ENCODE measurements at regions not wholly inside any gene's neighbourhood (a gene's known extent, or its start where the extent isn't known, plus 50 kb on each side); places are given as distances from the start of the nearest gene placed in this dataset.
A peak's percentile ranks its signal among the peaks of the same experiment; 100 is the strongest.

DNA sequence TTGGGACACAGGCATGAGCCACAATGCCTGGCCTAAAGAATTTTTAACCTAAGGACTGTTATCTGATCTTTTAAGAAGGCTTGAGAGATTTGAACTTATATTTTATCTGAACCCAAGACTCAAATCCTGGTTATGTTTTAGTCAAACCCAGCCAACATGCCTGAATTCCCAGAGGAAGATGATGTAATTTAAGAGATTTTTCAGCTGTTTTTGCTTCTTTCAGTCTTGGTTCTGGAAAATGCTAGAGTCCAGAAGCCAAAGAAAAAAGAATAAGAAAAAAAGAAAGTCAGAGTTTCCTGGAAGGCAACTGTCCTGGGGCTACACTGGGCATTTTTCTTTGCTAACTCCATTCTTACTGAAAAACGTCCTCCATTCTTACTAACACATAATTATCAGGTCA lies 85.8 kb downstream of the SNX18 start:
- DNase-seq: no peak
- no peak overlapping the region for H3K4me3 ChIP-seq
- 45 to 48% methylated on average over 1 of the region's 1 CpG for WGBS, 2 donors
- H3K27me3 ChIP-seq: no peaks in the 10 kb centered on the region
- H3K9me3 ChIP-seq: no peaks in the 10 kb centered on the region
- H3K27ac ChIP-seq: no peak overlapping the region
- no peaks in the 10 kb centered on the region for H3K36me3 ChIP-seq
- no peak for TF ChIP-seq EP300 (IDR thresholded peaks at IDR 0.05)
- TF ChIP-seq, protein P1, sequence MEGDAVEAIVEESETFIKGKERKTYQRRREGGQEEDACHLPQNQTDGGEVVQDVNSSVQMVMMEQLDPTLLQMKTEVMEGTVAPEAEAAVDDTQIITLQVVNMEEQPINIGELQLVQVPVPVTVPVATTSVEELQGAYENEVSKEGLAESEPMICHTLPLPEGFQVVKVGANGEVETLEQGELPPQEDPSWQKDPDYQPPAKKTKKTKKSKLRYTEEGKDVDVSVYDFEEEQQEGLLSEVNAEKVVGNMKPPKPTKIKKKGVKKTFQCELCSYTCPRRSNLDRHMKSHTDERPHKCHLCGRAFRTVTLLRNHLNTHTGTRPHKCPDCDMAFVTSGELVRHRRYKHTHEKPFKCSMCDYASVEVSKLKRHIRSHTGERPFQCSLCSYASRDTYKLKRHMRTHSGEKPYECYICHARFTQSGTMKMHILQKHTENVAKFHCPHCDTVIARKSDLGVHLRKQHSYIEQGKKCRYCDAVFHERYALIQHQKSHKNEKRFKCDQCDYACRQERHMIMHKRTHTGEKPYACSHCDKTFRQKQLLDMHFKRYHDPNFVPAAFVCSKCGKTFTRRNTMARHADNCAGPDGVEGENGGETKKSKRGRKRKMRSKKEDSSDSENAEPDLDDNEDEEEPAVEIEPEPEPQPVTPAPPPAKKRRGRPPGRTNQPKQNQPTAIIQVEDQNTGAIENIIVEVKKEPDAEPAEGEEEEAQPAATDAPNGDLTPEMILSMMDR (IDR thresholded peaks at IDR 0.05): no peak
- no peak for TF ChIP-seq POLR2AphosphoS5 (IDR thresholded peaks at IDR 0.05)
- no peak for TF ChIP-seq POLR2A (IDR thresholded peaks at IDR 0.05)
- ATAC-seq (ENCODE audit: low FRiP score in 2 of 2): peak in 1 of 2 donors; percentile 53
- peaks cover 0 to 12% (median 11%) of the 10 kb centered on the region in 4 donors for H3K4me1 ChIP-seq

DNA sequence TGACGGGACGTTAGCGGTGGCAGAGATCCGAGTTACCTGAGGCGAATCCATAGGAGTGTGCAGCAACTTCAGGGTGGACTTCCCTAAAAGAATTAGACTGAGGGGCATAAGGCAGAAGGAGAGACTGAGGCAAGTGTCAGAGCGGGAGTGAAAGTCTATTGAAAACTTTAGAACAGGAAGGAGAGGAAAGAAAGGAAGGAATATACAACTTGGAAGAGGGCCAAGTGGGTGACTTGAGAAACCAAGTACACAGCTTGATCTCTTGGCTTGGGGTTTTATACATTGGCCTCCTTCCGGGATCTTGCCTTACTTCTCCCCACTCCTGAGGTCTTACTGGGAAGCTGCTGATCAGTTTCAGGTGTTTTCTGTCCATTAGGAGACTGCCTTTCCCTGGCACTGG lies 84.9 kb downstream of the SNX18 start:
- no peak for DNase-seq
- H3K4me3 ChIP-seq: no peak overlapping the region
- peaks cover 0 to 12% (median 11%) of the 10 kb centered on the region in 4 donors for H3K4me1 ChIP-seq
- TF ChIP-seq EP300 (IDR thresholded peaks at IDR 0.05) (no peak), POLR2A (IDR thresholded peaks at IDR 0.05) (no peak), POLR2AphosphoS5 (IDR thresholded peaks at IDR 0.05) (no peak)
- TF ChIP-seq, protein P1 (IDR thresholded peaks at IDR 0.05): no peak
- ATAC-seq (ENCODE audit: low FRiP score in 2 of 2): no peak
- no peaks in the 10 kb centered on the region for H3K36me3 ChIP-seq
- H3K9me3 ChIP-seq: peaks cover 0 to 6% (median 2%) of the 10 kb centered on the region in 4 donors
- WGBS, 2 donors: 82 to 86% methylated on average over 7 of the region's 7 CpGs
- H3K27ac ChIP-seq: peak overlapping the region in 3 of 4 donors; percentile 39 to 69 (median 55)
- H3K27me3 ChIP-seq: no peaks in the 10 kb centered on the region

DNA sequence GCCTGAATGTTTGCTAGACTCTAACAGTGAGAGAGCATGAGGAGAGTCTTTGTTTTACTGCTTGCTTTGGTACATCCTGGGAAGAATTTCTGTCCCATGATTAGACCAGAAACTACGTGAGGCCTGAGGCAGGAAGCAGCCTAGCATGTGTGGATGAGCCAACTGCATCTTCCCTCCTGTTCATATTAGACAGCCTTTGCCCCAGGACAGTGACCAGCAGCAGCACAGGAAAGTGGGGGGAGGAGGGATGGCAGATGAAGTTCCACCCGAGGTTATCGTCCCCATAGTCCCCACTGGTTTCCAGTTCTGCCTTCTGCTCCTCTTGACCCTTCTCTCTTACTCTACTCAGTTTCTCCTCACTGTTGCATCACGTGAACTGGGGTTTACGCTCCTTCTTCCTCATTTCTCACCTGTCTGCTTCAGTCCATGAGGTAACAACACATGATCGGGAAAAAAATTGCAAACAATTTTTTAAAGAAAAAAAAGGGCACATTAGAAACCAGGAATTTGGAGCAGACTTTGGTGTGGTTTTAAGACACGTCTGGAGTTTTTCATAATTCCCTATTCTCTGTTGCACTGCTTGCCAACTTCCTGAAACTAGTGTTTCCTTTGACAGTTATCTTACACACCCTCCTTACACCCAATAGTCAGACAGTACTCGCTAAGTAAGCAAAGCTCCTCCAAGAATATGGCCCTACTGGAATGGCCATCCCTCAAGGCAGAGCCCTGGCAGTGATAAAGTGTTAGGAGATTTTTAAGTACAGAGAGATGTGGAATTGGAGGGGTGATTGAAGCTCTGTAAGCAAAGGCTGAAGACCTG lies 84.1 kb downstream of the SNX18 start:
- no peaks in the 10 kb centered on the region for H3K36me3 ChIP-seq
- DNase-seq: peak in 1 of 2 donors; percentile 30
- H3K27ac ChIP-seq: peak overlapping the region in 3 of 4 donors; percentile 39 to 69 (median 55)
- peaks cover 0 to 12% (median 11%) of the 10 kb centered on the region in 4 donors for H3K4me1 ChIP-seq
- ATAC-seq (ENCODE audit: low FRiP score in 2 of 2): peak in 1 of 2 donors; percentile 83
- TF ChIP-seq, protein P1 (IDR thresholded peaks at IDR 0.05): no peak
- TF ChIP-seq EP300 (IDR thresholded peaks at IDR 0.05) (no peak), POLR2A (IDR thresholded peaks at IDR 0.05) (no peak), POLR2AphosphoS5 (IDR thresholded peaks at IDR 0.05) (no peak)
- peaks cover 0 to 9% (median 5%) of the 10 kb centered on the region in 4 donors for H3K9me3 ChIP-seq
- WGBS, 2 donors: 52 to 61% methylated on average over 8 of the region's 8 CpGs
- no peaks in the 10 kb centered on the region for H3K27me3 ChIP-seq
- H3K4me3 ChIP-seq: no peak overlapping the region
